HG03354 (cell line): ENCODE measurements at regions not wholly inside any gene's neighbourhood (a gene's known extent, or its start where the extent isn't known, plus 50 kb on each side); places are given as distances from the start of the nearest gene placed in this dataset.
"Not testable (repeated sequence)": the region's sequence is repeated elsewhere in the genome, so short reads cannot be mapped to it uniquely, and the experiment has no call there.

Experiments
- ATAC-seq: cut with Tn5 transposase; IDR thresholded peaks from one replicate; pipeline ENCODE4 v1.9.1; 2021; ENCODE audit warnings: mild to moderate bottlenecking; ENCODE audit not compliant: unreplicated experiment, poor library complexity, severe bottlenecking

GRCh38 chr7:28323833-28324232 is 88.5 kb upstream of the CREB5 start:
- ATAC-seq, result no peak

GRCh38 chr7:28328146-28328545 is 84.2 kb upstream of the CREB5 start:
- ATAC-seq, result no peak

- ATAC-seq, result no peak
These were observed 83.3 kb upstream of the CREB5 start for GRCh38 chr7:28328822-28329660.

GRCh38 chr7:28329661-28330363 is 82.5 kb upstream of the CREB5 start:
- peak; percentile 59 for ATAC-seq

GRCh38 chr7:28330384-28331070 is 81.8 kb upstream of the CREB5 start:
- ATAC-seq, result peak; percentile 31

GRCh38 chr7:28332046-28332445 is 80.3 kb upstream of the CREB5 start:
- ATAC-seq, result no peak

GRCh38 chr7:28333548-28333947 is 78.8 kb upstream of the CREB5 start:
- ATAC-seq, result not testable (repeated sequence)

GRCh38 chr7:28336806-28337205 is 75.5 kb upstream of the CREB5 start:
- ATAC-seq, result no peak

- ATAC-seq, result no peak
These were observed 74.3 kb upstream of the CREB5 start for GRCh38 chr7:28338041-28338440.

GRCh38 chr7:28343462-28343861 is 68.9 kb upstream of the CREB5 start:
- ATAC-seq, result no peak

- ATAC-seq, result no peak
These were observed 66.1 kb upstream of the CREB5 start for GRCh38 chr7:28346256-28346655.

- ATAC-seq, result no peak
These were observed 65.5 kb upstream of the CREB5 start for GRCh38 chr7:28346676-28347363.

GRCh38 chr7:28347475-28348318 is 64.6 kb upstream of the CREB5 start:
- ATAC-seq, result no peak

GRCh38 chr7:28348636-28349035 is 63.7 kb upstream of the CREB5 start:
- ATAC-seq, result no peak

GRCh38 chr7:28349637-28350036 is 62.7 kb upstream of the CREB5 start:
- ATAC-seq, result no peak

GRCh38 chr7:28350662-28351061 is 61.7 kb upstream of the CREB5 start:
- no peak for ATAC-seq

- ATAC-seq, result no peak
These were observed 60.9 kb upstream of the CREB5 start for GRCh38 chr7:28351450-28351849.

- ATAC-seq, result no peak
These were observed 57.5 kb upstream of the CREB5 start for GRCh38 chr7:28354601-28355402.
